ENCODE measurements at regions not wholly inside any gene's neighbourhood (a gene's known extent, or its start where the extent isn't known, plus 50 kb on each side); places are given as distances from the start of the nearest gene placed in this dataset.

DNA sequence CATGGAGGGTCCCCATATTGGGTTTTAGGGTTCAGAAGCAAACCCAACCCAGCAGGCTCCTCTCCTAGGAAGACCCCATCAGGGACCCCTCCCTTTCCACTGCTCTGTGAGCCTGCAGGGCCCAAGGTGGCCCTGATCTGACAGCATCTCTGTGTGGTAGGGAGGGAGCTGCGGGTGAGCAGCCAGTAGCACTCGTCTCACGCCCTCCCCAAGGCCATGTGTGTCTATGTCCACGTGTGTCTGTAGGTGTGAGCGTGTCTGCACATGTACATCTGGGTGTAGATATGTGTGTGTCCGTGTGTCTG lies 103.5 kb upstream of the FAM20C start:
- H3K9me1 ChIP-seq (ENCODE audit: insufficient read depth, low read length): peaks cover 32% of the 10 kb centered on the region
- no TSS peak for BruUV-seq (replicated peaks)
- H2BK20ac ChIP-seq (ENCODE audit: low read depth, low read length): peak overlapping the region; percentile 97
- H3K56ac ChIP-seq (ENCODE audit: extremely low read depth, insufficient read depth, low read length): peak overlapping the region; percentile 67
- no peaks in the 10 kb centered on the region for H3K36me3 ChIP-seq (ENCODE audit: control insufficient read depth, insufficient read depth, low read length)
- DNase-seq (no peak), ATAC-seq (ENCODE audit: low read depth) (no peak)
- dilution Hi-C loops (cut with HindIII; ENCODE audit: low sequenced_read_pairs, unreplicated experiment) (no loop called here), in situ Hi-C loops (cut with MboI; ENCODE audit: low sequenced_read_pairs) (no loop called here), intact Hi-C loops (cut with micrococcal nuclease) (no loop called here)
- no peaks in the 10 kb centered on the region for H4K20me1 ChIP-seq (ENCODE audit: insufficient read depth, low read length)
- no peak overlapping the region for H3K4me3 ChIP-seq (ENCODE audit: insufficient read depth, low read depth, low read length)
- peaks cover 37% of the 10 kb centered on the region for H3K4me1 ChIP-seq (ENCODE audit: control insufficient read depth, insufficient read depth, low read length)
- peak overlapping the region; percentile 99 for H3K18ac ChIP-seq (ENCODE audit: low read depth, low read length)
- peak overlapping the region; percentile 98 for H3K4ac ChIP-seq (ENCODE audit: low read depth, low read length)
- H3K9ac ChIP-seq (ENCODE audit: low read depth, low read length): peak overlapping the region; percentile 58
- CTCF ChIA-PET: no interaction called here
- H4K8ac ChIP-seq (ENCODE audit: low read depth in 2 of 2, low read length in 2 of 2): peak overlapping the region; percentile 58 to 96
- peak overlapping the region; percentile 89 for H3K27ac ChIP-seq (ENCODE audit: insufficient read depth, low read length)
- 94% methylated on average over 3 of the region's 6 CpGs; no CpG with 5 or more reads in 1 of the 2 experiments for WGBS, 2 experiments (ENCODE audit: extremely low coverage in 2 of 2, insufficient read length in 1 of 2)
- H3K14ac ChIP-seq (replicated peaks; ENCODE audit: low read depth, low read length): peak overlapping the region; percentile 96
- H2BK15ac ChIP-seq (ENCODE audit: low read depth, low read length): peak overlapping the region; percentile 75; the same call in 2 of the 3 replicates
- peak overlapping the region; percentile 98 for H2BK120ac ChIP-seq (ENCODE audit: low read depth, low read length)
- no peaks in the 10 kb centered on the region for H3K9me3 ChIP-seq (ENCODE audit: control insufficient read depth, insufficient read depth, low read length)
- POLR2A ChIA-PET (ENCODE audit: unreplicated experiment): no interaction called here
- peak overlapping the region; percentile 52 for H3K4me2 ChIP-seq (ENCODE audit: low read depth, low read length)
- peak overlapping the region; percentile 76 for H2AK9ac ChIP-seq (replicated peaks; ENCODE audit: low read depth, low read length, poor library complexity)
- no peak for TF ChIP-seq CHD1 (IDR thresholded peaks at IDR 0.05; ENCODE audit: low read depth, low read length)
- no peak for TF ChIP-seq RFX5 (IDR thresholded peaks at IDR 0.05; ENCODE audit: low read depth, low read length)
- TF ChIP-seq ELK1 (IDR thresholded peaks at IDR 0.05; ENCODE audit: borderline replicate concordance, low read depth, low read length): no peak
- no peak for TF ChIP-seq MXI1 (IDR thresholded peaks at IDR 0.05; ENCODE audit: borderline replicate concordance, low read depth, low read length)
- no peak for TF ChIP-seq RAD21 (IDR thresholded peaks at IDR 0.05; ENCODE audit: low read length)
- no peak for TF ChIP-seq FOS (IDR thresholded peaks at IDR 0.05; ENCODE audit: low read depth, low read length)
- TF ChIP-seq, protein P1, sequence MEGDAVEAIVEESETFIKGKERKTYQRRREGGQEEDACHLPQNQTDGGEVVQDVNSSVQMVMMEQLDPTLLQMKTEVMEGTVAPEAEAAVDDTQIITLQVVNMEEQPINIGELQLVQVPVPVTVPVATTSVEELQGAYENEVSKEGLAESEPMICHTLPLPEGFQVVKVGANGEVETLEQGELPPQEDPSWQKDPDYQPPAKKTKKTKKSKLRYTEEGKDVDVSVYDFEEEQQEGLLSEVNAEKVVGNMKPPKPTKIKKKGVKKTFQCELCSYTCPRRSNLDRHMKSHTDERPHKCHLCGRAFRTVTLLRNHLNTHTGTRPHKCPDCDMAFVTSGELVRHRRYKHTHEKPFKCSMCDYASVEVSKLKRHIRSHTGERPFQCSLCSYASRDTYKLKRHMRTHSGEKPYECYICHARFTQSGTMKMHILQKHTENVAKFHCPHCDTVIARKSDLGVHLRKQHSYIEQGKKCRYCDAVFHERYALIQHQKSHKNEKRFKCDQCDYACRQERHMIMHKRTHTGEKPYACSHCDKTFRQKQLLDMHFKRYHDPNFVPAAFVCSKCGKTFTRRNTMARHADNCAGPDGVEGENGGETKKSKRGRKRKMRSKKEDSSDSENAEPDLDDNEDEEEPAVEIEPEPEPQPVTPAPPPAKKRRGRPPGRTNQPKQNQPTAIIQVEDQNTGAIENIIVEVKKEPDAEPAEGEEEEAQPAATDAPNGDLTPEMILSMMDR (conservative IDR thresholded peaks at IDR 0.05; ENCODE audit: low read depth, low read length): no peak
- TF ChIP-seq BHLHE40 (IDR thresholded peaks at IDR 0.05; ENCODE audit: low read depth, low read length): no peak
- no peak for TF ChIP-seq CEBPB (IDR thresholded peaks at IDR 0.05; ENCODE audit: low read depth, low read length)
- TF ChIP-seq MAZ (IDR thresholded peaks at IDR 0.05; ENCODE audit: borderline replicate concordance, low read depth, low read length): no peak
- TF ChIP-seq POLR2A (IDR thresholded peaks at IDR 0.05; ENCODE audit: low read depth, low read length): no peak
- no peak for TF ChIP-seq NFE2L2 (IDR thresholded peaks at IDR 0.05; ENCODE audit: low read depth, low read length)
- no peak for TF ChIP-seq MAFK (IDR thresholded peaks at IDR 0.05; ENCODE audit: low read depth, low read length)
- peak overlapping the region; percentile 96 for H4K5ac ChIP-seq (ENCODE audit: low read depth, low read length)
- no peak overlapping the region for H2AFZ ChIP-seq (replicated peaks; ENCODE audit: low read length, poor library complexity)
- H3K27me3 ChIP-seq (ENCODE audit: control insufficient read depth, insufficient read depth, low read length): no peaks in the 10 kb centered on the region
- peaks cover 0 to 15% of the 10 kb centered on the region in 2 experiments; a peak in 2 of 4 replicates for H3K79me1 ChIP-seq (ENCODE audit: low read depth in 1 of 2, low read length in 2 of 2)
- H2AK5ac ChIP-seq (ENCODE audit: low read depth, low read length): peak overlapping the region; percentile 100
- H2BK5ac ChIP-seq (ENCODE audit: low read depth, low read length, poor library complexity, severe bottlenecking): peak overlapping the region; percentile 100
- H3K23ac ChIP-seq (ENCODE audit: low read depth, low read length): peak overlapping the region; percentile 95
- peak overlapping the region; percentile 92 for H4K91ac ChIP-seq (ENCODE audit: insufficient read depth, low read depth, low read length)

Data from IMR-90 (cell line).